C4-2B (cell line): ENCODE measurements at regions not wholly inside any gene's neighbourhood (a gene's known extent, or its start where the extent isn't known, plus 50 kb on each side); places are given as distances from the start of the nearest gene placed in this dataset.

Experiments used
- CTCF ChIP-seq: fragments of 450-650 bp; conservative IDR thresholded peaks from 2 replicates; pipeline ENCODE4 v1.5.1; 2017; ENCODE audit warnings: mild to moderate bottlenecking
- ZFX ChIP-seq: fragments of 450-650 bp; IDR thresholded peaks from 2 replicates; pipeline ENCODE4 v1.6.1; 2017

GRCh38 chr5:26802944-26803343, 235.4 kb downstream of the CDH9 start:
- TF ChIP-seq CTCF, result peak; percentile 41
- TF ChIP-seq ZFX, result no peak
